Activated CD4-positive, CD25-positive, alpha-beta regulatory T cell treated with anti-CD3 and anti-CD28 coated beads, Interleukin-2, amount 50 U/mL, for 24 hours (primary cell): ENCODE measurements at regions not wholly inside any gene's neighbourhood (a gene's known extent, or its start where the extent isn't known, plus 50 kb on each side); places are given as distances from the start of the nearest gene placed in this dataset.

Source experiments
- ATAC-seq, 2 donors: fragments of 150-1000 bp; cut with Tn5 transposase; one replicate each; pipeline ENCODE4 v1.10.0; 2021; ENCODE audit warnings: mild to moderate bottlenecking in 1 of 2, moderate library complexity in 1 of 2

GRCh38 chr2:111219285-111219684 lies 98.6 kb downstream of the BCL2L11 start:
- peak in 1 of 2 donors; percentile 33 for ATAC-seq

GRCh38 chr2:111219734-111220505 lies 99.2 kb downstream of the BCL2L11 start:
- ATAC-seq = no peak

GRCh38 chr2:111220962-111221361 lies 100.2 kb downstream of the BCL2L11 start:
- no peak for ATAC-seq

- ATAC-seq = no peak
Observed at GRCh38 chr2:111221701-111222100, 101.0 kb downstream of the BCL2L11 start.

GRCh38 chr2:111222204-111222866 lies 101.6 kb downstream of the BCL2L11 start:
- no peak for ATAC-seq

- ATAC-seq = no peak
Observed at GRCh38 chr2:111225856-111226255, 105.1 kb downstream of the BCL2L11 start.

GRCh38 chr2:111226876-111227700 lies 106.4 kb downstream of the BCL2L11 start:
- ATAC-seq = no peak

GRCh38 chr2:111227716-111228141 lies 107.0 kb downstream of the BCL2L11 start:
- ATAC-seq = no peak

GRCh38 chr2:111231532-111232252 lies 111.0 kb downstream of the BCL2L11 start:
- ATAC-seq = no peak

GRCh38 chr2:111235192-111236015 lies 114.7 kb downstream of the BCL2L11 start:
- ATAC-seq = no peak

- ATAC-seq = no peak
Observed at GRCh38 chr2:111236025-111236424, 115.3 kb downstream of the BCL2L11 start.

- no peak for ATAC-seq
Observed at GRCh38 chr2:111238296-111238695, 117.6 kb downstream of the BCL2L11 start.

- no peak for ATAC-seq
Observed at GRCh38 chr2:111239107-111239506, 118.4 kb downstream of the BCL2L11 start.

- ATAC-seq = no peak
Observed at GRCh38 chr2:111239581-111240249, 119.0 kb downstream of the BCL2L11 start.

GRCh38 chr2:111243295-111243694 lies 122.6 kb downstream of the BCL2L11 start:
- no peak for ATAC-seq

GRCh38 chr2:111244864-111245263 lies 124.2 kb downstream of the BCL2L11 start:
- ATAC-seq = no peak

- ATAC-seq = no peak
Observed at GRCh38 chr2:111246620-111247061, 125.9 kb downstream of the BCL2L11 start.

- ATAC-seq = no peak
Observed at GRCh38 chr2:111247491-111247890, 126.8 kb downstream of the BCL2L11 start.

GRCh38 chr2:111249806-111250205 lies 129.1 kb downstream of the BCL2L11 start:
- no peak for ATAC-seq

GRCh38 chr2:111250448-111251030 lies 129.8 kb downstream of the BCL2L11 start:
- ATAC-seq = no peak

GRCh38 chr2:111251711-111252110 lies 131.0 kb downstream of the BCL2L11 start:
- ATAC-seq = no peak
